Fibroblast of mammary gland (primary cell): ENCODE measurements at regions not wholly inside any gene's neighbourhood (a gene's known extent, or its start where the extent isn't known, plus 50 kb on each side); places are given as distances from the start of the nearest gene placed in this dataset.

Experiments used
- DNase-seq: peaks from one replicate; pipeline ENCODE4 v3.0.0-alpha.2; 2010; ENCODE audit warnings: low read depth
- H3K4me3 ChIP-seq: 2 replicates; pipeline ENCODE4 v1.5.1; 2011; ENCODE audit warnings: low read depth, mild to moderate bottlenecking, low read length, moderate library complexity; ENCODE audit not compliant: control insufficient read depth
- CTCF ChIP-seq: conservative IDR thresholded peaks from 2 replicates; pipeline ENCODE4 v1.5.1; 2011; ENCODE audit warnings: low read depth, low read length, inconsistent platforms; ENCODE audit not compliant: control insufficient read depth, insufficient read depth

- no peak for TF ChIP-seq CTCF
- no peak overlapping the region for H3K4me3 ChIP-seq
- DNase-seq: no peak
Observed at GRCh38 chr16:11493531-11493929, 93.2 kb downstream of the LITAF start.

GRCh38 chr16:11494029-11494428 lies 92.7 kb downstream of the LITAF start:
- H3K4me3 ChIP-seq: no peak overlapping the region
- TF ChIP-seq CTCF: no peak

GRCh38 chr16:11494433-11494832 lies 92.3 kb downstream of the LITAF start:
- no peak for DNase-seq
- H3K4me3 ChIP-seq: no peak overlapping the region
- no peak for TF ChIP-seq CTCF

More at GRCh38 chr16:11494029-11494428, 92.7 kb downstream of the LITAF start:
- no peak for DNase-seq

- TF ChIP-seq CTCF: no peak
- no peak overlapping the region for H3K4me3 ChIP-seq
- DNase-seq: no peak
Observed at GRCh38 chr16:11495066-11495407, 91.7 kb downstream of the LITAF start.
